Progenitor cell of endocrine pancreas (in vitro differentiated cells): ENCODE measurements at regions not wholly inside any gene's neighbourhood (a gene's known extent, or its start where the extent isn't known, plus 50 kb on each side); places are given as distances from the start of the nearest gene placed in this dataset.

Experiments
- DNase-seq: peaks from one replicate; pipeline ENCODE4 v3.0.0; 2021; ENCODE audit warnings: low spot score; ENCODE audit not compliant: unreplicated experiment
- H3K27ac Mint-ChIP-seq: 2 replicates; pipeline ENCODE4 v1.8.0; 2021; ENCODE audit warnings: mild to moderate bottlenecking, moderate library complexity, mixed read lengths
- H3K27me3 Mint-ChIP-seq: 2 replicates; pipeline ENCODE4 v1.8.0; 2021; ENCODE audit warnings: mixed read lengths
- H3K36me3 Mint-ChIP-seq: 2 replicates; pipeline ENCODE4 v1.8.0; 2022; ENCODE audit warnings: mixed read lengths; ENCODE audit not compliant: insufficient read depth
- H3K4me1 Mint-ChIP-seq: 2 replicates; pipeline ENCODE4 v1.8.0; 2021; ENCODE audit warnings: low read depth, mixed read lengths
- H3K4me3 Mint-ChIP-seq: 2 replicates; pipeline ENCODE4 v1.8.0; 2021; ENCODE audit warnings: low read depth, mild to moderate bottlenecking, moderate library complexity, mixed read lengths
- H3K9me3 Mint-ChIP-seq: 2 replicates; pipeline ENCODE4 v1.8.0; 2021; ENCODE audit warnings: low read depth, mixed read lengths
- CTCF ChIP-seq: fragments of 200-600 bp; sonication (generic); IDR thresholded peaks from one replicate; pipeline ENCODE4 v1.5.0; 2021; ENCODE audit warnings: antibody characterized with exemption, mild to moderate bottlenecking; ENCODE audit not compliant: unreplicated experiment

GRCh38 chr2:226059961-226060627 is 660.6 kb downstream of the NYAP2 start:
- no peaks in the 10 kb centered on the region for H3K9me3 Mint-ChIP-seq
- no peaks in the 10 kb centered on the region for H3K27me3 Mint-ChIP-seq
- H3K36me3 Mint-ChIP-seq: no peaks in the 10 kb centered on the region
- H3K4me1 Mint-ChIP-seq: peaks cover 6% of the 10 kb centered on the region
- no peak for DNase-seq
- no peak overlapping the region for H3K4me3 Mint-ChIP-seq
- no peak overlapping the region for H3K27ac Mint-ChIP-seq
- no peak for TF ChIP-seq CTCF

GRCh38 chr2:226057914-226058313 is 658.4 kb downstream of the NYAP2 start:
- no peak for TF ChIP-seq CTCF
- Mint-ChIP-seq H3K4me1 (peaks cover 6% of the 10 kb centered on the region), H3K9me3 (no peaks in the 10 kb centered on the region), H3K27ac (no peak overlapping the region), H3K36me3 (no peaks in the 10 kb centered on the region), H3K27me3 (no peaks in the 10 kb centered on the region), H3K4me3 (no peak overlapping the region)
- DNase-seq: no peak

- no peak overlapping the region for H3K27ac Mint-ChIP-seq
- H3K4me3 Mint-ChIP-seq: no peak overlapping the region
- H3K27me3 Mint-ChIP-seq: no peaks in the 10 kb centered on the region
- no peak for DNase-seq
- TF ChIP-seq CTCF: no peak
- no peaks in the 10 kb centered on the region for H3K36me3 Mint-ChIP-seq
- peaks cover 8% of the 10 kb centered on the region for H3K4me1 Mint-ChIP-seq
- H3K9me3 Mint-ChIP-seq: no peaks in the 10 kb centered on the region
These were observed 657.9 kb downstream of the NYAP2 start for GRCh38 chr2:226057365-226057764.

- no peak overlapping the region for H3K4me3 Mint-ChIP-seq
- TF ChIP-seq CTCF: no peak
- H3K27me3 Mint-ChIP-seq: no peaks in the 10 kb centered on the region
- H3K36me3 Mint-ChIP-seq: no peaks in the 10 kb centered on the region
- H3K9me3 Mint-ChIP-seq: no peaks in the 10 kb centered on the region
- peaks cover 10% of the 10 kb centered on the region for H3K4me1 Mint-ChIP-seq
- no peak for DNase-seq
- H3K27ac Mint-ChIP-seq: no peak overlapping the region
These were observed 653.4 kb downstream of the NYAP2 start for GRCh38 chr2:226052772-226053416.

- Mint-ChIP-seq H3K36me3 (no peaks in the 10 kb centered on the region), H3K27me3 (no peaks in the 10 kb centered on the region), H3K4me1 (peaks cover 5% of the 10 kb centered on the region), H3K4me3 (no peak overlapping the region), H3K27ac (no peak overlapping the region), H3K9me3 (no peaks in the 10 kb centered on the region)
- no peak for TF ChIP-seq CTCF
- no peak for DNase-seq
These were observed 651.3 kb downstream of the NYAP2 start for GRCh38 chr2:226050822-226051221.
